OCI-LY3 (cell line): ENCODE measurements at regions not wholly inside any gene's neighbourhood (a gene's known extent, or its start where the extent isn't known, plus 50 kb on each side); places are given as distances from the start of the nearest gene placed in this dataset.

Experiments
- EZH2phosphoT487 ChIP-seq: fragments of 200-600 bp; shearing (Covaris generic); IDR thresholded peaks from 2 replicates; pipeline ENCODE4 v1.6.1; 2018; ENCODE audit warnings: antibody characterized with exemption, mixed run types, low read depth
- TF ChIP-seq, protein P1 (sequence below): fragments of 200-600, 300-600 bp; sonication (generic); IDR thresholded peaks from 2 replicates; pipeline ENCODE4 v1.5.1; 2014; ENCODE audit warnings: antibody characterized with exemption, low read length, low read depth

DNA sequence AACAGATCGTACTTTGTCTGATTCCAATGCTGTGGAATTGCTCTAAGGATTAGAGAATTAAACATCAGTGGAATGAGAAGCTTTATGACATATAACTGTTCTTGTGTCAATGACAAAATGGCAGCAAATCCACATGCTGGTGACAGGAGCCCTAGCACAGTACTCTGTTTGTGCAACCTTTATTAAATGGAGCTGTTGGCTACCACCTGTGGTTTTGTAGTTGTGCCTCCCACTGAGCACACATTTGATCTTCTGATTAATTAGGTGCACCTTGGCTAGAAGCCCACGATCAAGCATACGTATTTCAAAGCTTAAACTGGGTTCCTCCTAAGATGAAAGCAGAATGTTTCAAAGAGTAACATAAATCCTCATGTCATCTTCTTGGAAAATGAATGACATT lies 394.0 kb upstream of the IGFBP7 start:
- TF ChIP-seq, protein P1, sequence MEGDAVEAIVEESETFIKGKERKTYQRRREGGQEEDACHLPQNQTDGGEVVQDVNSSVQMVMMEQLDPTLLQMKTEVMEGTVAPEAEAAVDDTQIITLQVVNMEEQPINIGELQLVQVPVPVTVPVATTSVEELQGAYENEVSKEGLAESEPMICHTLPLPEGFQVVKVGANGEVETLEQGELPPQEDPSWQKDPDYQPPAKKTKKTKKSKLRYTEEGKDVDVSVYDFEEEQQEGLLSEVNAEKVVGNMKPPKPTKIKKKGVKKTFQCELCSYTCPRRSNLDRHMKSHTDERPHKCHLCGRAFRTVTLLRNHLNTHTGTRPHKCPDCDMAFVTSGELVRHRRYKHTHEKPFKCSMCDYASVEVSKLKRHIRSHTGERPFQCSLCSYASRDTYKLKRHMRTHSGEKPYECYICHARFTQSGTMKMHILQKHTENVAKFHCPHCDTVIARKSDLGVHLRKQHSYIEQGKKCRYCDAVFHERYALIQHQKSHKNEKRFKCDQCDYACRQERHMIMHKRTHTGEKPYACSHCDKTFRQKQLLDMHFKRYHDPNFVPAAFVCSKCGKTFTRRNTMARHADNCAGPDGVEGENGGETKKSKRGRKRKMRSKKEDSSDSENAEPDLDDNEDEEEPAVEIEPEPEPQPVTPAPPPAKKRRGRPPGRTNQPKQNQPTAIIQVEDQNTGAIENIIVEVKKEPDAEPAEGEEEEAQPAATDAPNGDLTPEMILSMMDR, result no peak
- no peak for TF ChIP-seq EZH2phosphoT487
